GM19043 (cell line): ENCODE measurements at regions not wholly inside any gene's neighbourhood (a gene's known extent, or its start where the extent isn't known, plus 50 kb on each side); places are given as distances from the start of the nearest gene placed in this dataset.

ENCODE experiments used
- ATAC-seq: cut with Tn5 transposase; IDR thresholded peaks from one replicate; pipeline ENCODE4 v1.9.1; 2021; ENCODE audit warnings: low read depth; ENCODE audit not compliant: unreplicated experiment

DNA sequence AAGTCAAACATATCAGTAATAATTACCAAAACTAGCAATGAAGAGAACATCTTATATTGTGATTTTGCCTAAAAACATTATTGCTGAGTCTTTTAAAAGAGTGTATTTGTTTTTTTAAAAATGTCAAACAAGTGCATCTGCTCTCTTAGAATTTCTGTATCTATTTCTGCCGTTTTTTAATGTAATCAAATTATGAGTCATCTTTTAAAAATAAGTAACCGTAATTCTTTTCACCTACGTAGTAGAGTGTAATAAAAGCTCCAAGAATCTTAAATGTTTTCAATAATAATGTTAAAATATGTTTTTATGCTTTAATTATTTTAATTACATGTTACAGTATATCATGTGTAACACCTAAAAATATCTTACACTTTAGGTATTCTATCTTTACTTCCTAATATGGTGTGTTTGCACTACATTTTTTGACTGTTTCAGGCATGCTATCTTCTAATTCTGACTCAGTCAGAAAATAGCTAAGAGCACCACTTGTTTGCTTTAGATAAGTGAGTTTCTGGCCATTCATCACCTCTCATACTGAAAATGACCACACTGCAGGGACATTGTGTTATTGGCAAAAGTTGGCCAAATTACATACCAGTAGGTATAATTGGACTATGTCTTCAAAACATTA lies 368.5 kb downstream of the PCDH7 start:
- ATAC-seq = no peak

DNA sequence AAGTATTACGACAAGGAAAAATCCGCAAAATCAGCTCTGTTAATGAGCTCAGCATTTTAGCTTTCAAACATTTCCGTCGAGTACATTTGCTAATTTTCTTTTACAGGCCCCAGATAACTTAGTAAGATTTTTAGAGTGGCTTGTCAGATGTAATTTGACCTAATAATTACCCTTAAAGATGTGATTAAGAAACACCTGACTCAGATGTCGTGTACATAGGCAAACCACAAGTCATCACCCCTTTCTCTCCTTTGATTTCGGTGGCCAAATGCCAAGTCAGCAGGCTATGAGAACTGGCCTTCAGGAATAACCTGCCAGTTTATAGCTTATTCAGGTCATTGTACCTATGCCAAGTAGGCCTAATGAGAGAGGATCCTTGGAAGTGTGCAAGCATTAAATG lies 369.6 kb downstream of the PCDH7 start:
- ATAC-seq = no peak

DNA sequence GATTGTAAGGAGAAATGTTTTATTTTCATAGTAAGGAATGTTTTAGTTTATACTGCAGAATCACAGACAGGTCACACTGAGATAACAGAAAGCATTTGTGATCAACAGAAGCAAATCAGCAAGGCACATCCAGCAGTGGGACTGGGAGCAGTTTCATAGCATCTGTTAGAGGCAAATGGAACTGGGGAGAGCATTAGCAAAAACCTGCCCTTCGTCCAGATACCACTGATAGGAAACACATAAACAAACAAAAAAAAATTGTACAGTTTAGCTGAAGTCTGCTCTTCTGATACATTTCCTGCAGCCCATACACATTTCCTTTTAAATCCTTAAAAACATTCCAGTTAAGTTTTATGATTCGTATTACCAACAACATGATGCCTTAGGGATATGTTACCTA lies 374.3 kb downstream of the PCDH7 start:
- no peak for ATAC-seq

DNA sequence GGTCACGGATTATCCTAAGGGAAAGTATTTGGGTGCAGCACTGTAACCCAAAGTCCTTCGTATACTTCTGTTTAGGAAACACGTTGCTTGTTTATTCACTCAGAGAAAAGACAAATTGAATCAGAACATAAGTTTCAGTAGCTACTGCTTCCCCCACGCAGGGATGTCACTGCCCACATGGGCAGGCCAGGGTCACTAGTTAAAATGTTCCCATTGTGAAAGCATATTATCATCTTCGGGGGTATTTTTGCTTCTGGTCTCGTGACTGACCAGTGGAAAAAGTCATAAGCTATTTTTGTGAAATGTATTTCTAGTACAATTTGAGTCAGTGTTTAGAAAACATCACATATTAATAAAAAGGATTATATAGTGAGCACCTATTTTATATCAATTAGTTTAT lies 377.8 kb downstream of the PCDH7 start:
- ATAC-seq = no peak

DNA sequence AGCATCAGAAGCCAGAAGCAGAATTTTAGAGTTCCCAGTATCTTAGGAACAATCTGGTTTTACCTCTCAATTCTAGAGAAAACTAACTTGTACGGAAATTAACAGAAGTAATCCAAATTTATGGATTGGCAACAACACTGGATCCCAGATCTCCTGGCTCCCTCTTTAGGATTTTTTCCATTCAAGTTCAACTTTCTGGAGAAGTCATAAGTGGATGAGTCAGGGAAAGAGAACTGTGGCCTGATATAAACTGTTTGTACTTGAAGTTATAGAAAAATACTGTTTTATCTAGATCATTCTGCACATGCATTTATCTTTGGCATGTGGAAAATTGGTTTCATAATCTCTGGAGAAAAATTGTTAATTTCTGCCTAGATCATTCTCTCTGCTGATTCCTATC lies 380.4 kb downstream of the PCDH7 start:
- no peak for ATAC-seq

DNA sequence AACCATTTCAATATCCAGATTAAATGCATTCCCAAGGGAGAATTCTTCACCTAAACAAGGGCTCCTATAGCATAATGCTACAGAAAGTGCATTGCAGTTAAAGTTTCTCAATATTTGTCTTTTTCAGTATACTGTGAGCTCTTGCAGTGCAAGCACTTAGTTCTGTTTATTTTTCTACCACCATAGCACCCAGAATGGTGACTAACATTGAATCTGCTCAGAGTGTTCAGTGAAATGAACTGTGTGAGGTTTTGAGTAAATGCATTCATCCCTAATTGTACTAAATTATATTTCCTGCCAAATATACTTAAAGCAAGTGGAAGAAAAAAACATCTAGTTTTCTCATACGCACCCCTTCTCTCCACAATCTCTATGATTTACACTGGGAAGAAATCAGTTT lies 383.9 kb downstream of the PCDH7 start:
- no peak for ATAC-seq

DNA sequence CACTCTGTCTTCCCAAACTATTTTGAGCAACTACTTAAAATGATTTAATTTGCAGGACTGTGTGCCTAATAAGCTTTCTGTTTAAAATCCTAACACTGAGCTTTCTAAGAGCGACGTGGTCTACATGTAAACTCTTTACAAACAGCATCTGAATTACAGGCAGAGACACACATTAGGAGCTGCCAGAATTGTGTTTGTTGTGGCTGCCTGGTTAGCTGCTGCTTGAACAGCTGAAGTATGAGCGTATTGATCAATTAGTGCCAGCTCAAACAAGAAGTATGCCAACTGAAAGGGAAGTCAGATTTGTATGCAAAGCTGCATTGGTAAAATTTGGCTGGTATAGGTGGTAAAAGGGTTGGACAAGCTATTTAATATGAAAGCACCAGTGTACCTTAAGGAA lies 384.4 kb downstream of the PCDH7 start:
- no peak for ATAC-seq

DNA sequence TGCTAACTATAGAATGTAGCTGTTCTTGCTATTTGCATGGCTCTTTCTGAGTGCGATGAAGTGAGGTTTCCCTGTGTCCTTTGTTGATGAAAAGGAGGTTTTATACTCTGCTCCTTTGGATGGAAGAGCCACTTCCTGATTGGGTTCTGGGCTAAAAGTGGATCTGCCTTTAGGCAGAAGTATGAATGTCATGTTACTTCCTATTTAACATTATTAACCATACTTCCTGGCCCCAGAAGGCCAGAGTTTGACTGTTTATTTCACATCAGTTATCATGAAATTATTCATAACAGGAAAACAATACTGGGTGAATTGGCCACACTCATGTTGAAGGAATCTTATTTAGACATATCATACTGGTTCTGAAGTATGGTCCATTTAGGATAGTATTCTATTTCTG lies 386.2 kb downstream of the PCDH7 start:
- no peak for ATAC-seq

DNA sequence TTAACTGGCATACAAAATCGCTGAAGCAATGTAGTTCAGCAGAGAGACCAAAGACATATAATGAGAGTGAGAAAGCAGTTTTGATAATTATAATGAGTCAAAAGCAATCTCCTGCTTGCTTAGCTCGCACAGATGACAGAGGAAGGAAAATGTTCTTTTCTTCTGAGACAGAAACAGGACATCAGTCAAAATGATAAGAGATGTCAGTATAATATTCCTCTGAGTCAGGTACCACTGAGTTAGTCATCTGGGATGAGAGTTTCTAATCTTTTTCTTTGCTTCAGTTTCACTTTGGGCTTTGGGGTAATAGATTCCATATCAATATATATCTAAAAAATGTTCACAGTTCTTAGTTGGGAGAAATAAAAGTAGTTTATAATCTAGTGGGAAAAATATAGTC lies 387.2 kb downstream of the PCDH7 start:
- no peak for ATAC-seq

DNA sequence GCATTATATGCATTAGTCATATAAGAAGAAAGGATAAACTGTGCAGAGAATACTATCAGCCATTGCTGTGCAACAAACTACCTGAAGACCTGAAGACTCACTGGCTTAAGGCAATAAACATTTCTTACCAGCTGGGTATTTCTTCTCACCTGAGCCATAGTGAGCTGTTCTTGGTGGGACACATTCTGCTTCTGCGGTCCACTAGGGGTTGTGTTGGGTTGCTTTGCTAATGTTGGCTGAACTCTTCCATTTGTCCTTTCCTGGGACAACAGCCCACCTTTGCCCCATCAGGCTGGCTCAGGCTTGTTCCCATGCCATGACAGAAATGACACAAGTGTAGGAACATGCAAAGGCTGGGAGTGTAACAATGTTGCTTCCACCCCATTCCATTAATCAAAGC lies 388.6 kb downstream of the PCDH7 start:
- no peak for ATAC-seq

DNA sequence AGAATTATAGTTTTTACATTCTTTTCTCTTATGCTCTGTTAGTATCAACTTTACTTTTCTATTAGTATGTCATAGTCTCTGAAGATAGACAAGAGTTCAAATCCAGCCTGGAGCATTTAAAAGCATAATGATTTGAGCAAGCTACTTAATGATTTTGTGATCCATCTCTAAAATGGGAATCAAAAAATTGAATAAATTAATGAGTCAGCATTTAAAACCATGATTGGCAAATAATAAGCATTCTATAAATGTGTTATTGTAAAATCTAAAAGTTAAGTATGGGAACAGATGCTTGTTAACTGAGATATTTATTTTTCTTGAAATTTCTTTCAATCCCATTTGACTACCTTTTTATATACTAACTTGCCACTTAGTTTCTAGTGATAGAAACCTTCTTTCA lies 391.6 kb downstream of the PCDH7 start:
- ATAC-seq = no peak

DNA sequence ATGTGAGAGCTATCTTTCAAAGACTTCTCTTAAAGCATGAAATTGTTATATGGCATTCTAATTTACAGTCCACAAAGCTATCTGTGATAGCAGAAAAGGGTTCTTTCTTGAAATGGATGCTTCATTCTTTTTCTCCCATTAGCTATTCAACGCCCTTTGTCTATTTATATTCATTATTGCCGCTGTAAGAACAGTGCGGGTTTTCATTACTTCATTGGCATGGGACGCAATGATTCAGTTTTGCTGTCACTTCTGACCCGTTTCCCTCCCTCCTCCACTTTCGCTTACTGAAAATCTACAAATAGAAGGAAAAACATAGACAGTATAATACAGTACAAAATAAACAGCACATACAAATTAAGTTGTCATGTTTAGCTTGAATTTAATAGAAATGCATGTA lies 394.6 kb downstream of the PCDH7 start:
- ATAC-seq = no peak

DNA sequence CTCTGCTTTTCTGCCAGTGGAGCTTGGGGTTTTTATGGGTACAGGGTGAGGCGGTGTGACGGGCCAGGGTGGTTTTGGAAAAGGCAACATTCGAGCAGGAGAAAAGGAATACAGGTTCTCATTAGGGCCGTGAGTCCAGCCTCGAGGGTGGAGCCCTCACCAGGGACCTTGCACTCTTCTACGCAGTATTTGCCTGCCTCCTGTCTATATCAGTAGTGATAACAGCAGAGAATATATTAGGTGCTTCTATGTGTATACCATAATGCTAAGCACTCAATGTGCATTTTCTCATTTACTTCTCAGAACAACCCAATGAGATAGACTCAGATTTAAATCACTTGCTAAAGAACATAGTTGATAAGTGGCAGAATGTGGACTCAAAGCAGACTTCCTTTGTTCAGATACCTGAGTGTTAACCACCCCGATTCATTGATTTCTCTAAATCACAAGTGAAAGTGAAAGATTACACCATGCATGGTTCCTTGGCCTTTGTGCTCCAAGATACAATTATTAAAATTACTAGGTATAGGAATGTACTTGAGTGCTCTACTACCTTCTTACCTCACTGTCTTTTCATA lies 403.9 kb downstream of the PCDH7 start:
- no peak for ATAC-seq

DNA sequence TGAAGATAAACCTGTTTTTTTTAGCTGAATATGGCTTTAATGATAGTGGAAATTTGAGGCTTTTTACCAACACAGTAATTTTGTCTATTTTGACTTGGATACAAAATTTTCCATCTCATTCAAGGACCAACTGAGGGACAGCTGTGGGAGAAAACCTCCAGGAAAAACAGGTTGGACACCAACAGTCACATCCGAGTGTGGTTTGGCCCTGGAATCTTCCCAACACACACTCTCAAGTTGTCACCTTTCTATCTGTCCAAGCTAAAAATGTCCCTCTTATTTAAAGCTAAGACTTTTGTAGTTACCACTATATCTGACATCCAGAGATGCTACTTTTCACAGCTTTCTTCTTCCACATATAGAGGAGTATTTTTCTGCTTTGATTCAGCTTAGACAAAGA lies 404.9 kb downstream of the PCDH7 start:
- ATAC-seq = no peak

DNA sequence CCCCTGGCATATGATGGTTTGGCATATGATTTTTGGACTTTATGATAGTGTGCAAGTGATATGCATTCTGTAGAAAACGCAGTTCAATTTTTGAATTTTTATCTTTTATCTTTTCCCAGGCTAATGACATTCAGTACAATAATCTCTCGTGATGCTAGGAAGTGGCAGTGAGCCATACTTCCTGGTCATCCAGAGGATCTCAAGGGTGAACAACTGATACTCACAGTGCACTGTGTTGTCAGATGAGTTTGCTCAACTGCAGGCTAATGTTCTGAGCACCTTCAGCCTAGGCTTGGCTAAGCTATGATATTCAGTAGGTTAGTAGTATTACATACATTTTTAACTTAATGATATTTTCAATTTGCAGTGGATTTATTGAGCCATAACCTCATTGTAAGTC lies 405.3 kb downstream of the PCDH7 start:
- ATAC-seq = no peak

DNA sequence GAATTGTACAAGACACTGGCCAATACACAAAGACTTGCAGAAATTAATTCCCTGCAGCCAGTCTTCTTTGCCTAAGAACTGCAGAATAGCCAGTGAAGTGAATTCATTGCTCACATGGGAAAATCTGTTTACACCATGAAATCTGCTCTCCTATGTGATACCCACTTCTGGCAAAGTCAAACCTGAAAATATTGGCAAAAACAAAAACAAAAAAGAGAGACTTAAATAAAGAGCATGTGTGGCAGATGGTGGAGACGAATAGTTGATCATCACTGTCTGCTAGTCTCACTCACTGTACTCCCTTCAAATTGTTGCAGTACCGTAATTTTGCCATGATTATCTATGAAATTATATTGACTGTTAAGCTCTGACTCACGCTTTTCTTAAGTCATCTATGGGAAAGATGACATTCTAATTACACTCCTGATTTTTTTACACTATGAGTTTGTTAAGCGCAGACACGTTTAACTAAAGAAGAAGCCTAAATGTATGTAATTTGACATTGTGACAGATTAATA lies 406.8 kb downstream of the PCDH7 start:
- ATAC-seq = no peak

DNA sequence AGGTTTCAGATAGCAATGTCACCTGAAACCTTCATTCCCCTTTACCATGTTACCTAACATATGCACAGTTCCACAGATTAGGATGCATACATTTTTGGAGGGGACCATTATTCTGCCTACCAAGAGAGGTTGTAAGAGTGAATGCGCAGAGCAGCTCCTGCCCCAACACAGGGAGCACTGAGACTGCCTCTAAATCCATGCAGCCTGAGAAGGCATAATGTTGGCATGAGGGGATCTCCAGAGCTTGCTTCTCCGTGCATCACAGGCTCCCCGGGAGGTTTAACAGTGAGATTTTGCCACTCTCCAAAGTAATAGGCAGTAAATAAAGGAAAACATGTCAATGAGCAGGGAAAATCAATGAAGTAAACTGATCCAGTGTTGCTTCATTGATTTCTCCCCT lies 410.8 kb downstream of the PCDH7 start:
- no peak for ATAC-seq

DNA sequence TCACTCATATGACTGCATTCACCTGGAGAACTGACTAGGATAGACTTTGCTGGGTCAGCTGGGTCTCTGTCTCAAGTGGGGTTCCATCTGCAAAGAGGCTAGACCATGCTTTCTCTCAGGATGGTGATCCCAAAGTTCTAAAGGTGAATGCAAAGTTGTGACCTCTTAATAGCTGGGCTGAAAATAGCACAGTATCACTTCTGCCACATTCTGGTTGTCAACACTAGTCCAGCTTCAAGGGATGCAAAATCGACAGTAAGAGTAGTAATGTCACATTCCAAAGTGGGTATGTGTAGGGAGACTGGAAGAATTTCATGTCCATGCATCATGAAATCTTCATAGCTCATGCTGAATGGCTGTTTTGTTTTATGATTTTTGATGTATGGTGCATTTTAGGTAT lies 414.6 kb downstream of the PCDH7 start:
- ATAC-seq = no peak

DNA sequence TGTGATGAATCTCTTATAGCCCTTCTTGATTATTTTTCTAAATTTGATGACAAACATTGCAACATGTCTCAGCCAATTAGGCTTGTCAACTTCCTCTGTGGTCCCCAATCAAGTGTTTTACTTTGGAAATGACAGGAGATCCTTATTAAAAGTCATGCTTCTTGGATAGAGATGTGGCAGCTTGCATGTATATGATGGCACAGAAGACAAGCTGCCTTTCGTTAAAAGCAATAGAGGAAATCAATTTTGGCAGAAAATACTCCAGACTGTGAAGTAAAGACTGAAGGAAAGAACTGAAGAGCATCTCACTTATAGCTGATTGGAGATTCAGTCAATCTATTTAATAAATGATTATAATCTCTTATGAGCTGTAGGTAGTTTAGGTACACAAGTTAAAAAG lies 419.6 kb downstream of the PCDH7 start:
- ATAC-seq = no peak

DNA sequence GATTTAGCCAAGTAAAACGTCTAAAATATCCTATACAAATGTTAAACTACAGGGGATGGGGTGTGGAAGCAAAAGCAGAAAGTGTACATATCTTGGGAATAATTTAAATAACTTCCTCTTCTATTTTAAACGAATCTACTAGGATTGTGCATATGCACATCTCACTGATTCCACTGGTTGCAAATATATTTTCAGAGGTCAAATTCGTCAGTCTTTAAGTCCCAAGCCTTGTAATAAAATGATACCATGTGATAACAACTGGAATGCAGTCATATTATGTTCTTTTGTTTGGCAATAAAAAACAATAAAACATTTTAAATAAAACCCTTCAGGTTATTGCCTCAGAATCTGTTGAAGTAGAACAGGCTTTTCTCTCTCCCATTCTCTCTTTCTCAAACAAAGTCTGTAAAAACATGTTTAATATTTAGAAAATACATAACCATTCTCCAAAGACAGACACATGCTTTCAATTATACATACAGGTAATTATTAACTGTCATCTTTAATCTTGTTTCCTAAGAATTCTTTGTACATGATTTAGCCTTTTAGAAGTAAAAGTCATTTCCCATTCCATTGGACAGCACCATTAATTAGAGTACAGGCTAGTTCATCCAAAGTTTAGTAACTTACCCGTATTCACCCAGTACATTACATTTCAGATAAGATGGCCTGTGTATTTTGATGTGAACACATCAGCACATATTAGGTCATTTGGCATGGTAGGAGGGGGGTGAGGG lies 421.1 kb downstream of the PCDH7 start:
- ATAC-seq = no peak

DNA sequence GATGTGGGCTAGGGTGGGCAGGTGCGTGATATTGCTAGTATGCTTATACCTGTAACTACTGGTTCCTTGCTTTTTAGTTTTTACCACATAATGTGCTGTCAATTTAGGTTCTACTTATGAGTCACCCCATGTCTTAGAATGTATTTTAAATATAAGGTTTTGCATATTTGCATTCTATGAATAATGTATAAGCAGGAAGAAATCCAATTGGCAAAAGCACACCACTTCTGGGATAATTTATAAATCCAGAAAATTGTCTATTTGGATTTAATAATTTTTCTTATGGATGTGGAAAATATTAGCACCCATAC lies 421.6 kb downstream of the PCDH7 start:
- ATAC-seq = no peak

DNA sequence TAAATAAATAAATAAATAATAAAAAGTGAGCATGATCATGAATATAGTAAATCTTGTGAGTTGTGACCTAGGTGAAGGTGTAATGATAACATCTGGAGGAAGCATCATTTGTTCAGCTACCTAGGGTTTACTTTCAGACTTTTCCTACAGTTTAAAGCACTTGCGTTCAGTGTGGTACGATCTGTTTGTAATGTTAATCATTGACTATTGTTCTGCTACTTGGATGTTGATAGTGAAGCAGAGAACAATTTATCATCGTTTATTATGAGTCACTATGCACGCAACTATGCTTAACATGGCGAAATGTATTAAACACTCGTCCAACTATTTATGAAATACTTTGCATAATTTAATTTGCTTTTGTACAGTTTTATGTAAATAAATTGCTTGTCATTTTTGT lies 426.2 kb downstream of the PCDH7 start:
- no peak for ATAC-seq
